ENCODE measurements at regions not wholly inside any gene's neighbourhood (a gene's known extent, or its start where the extent isn't known, plus 50 kb on each side); places are given as distances from the start of the nearest gene placed in this dataset.

GRCh38 chr7:51658684-51659083 lies 342.1 kb upstream of the COBL start:
- no peak for DNase-seq

- DNase-seq = peak in 7 of 14 donors; percentile 9 to 28 (median 20)
Observed at GRCh38 chr7:51647931-51648351, 331.3 kb upstream of the COBL start.

GRCh38 chr7:51647486-51647885 lies 330.9 kb upstream of the COBL start:
- DNase-seq = no peak

- no peak for DNase-seq
Observed at GRCh38 chr7:51645702-51646298, 329.2 kb upstream of the COBL start.

GRCh38 chr7:51645255-51645654 lies 328.6 kb upstream of the COBL start:
- no peak for DNase-seq

- DNase-seq = no peak
Observed at GRCh38 chr7:51644216-51644615, 327.6 kb upstream of the COBL start.

GRCh38 chr7:51640841-51641240 lies 324.2 kb upstream of the COBL start:
- DNase-seq = no peak

- no peak for DNase-seq
Observed at GRCh38 chr7:51639661-51640334, 323.2 kb upstream of the COBL start.

- no peak for DNase-seq
Observed at GRCh38 chr7:51636503-51636902, 319.9 kb upstream of the COBL start.

GRCh38 chr7:51635775-51636174 lies 319.2 kb upstream of the COBL start:
- no peak for DNase-seq

GRCh38 chr7:51634538-51634937 lies 317.9 kb upstream of the COBL start:
- DNase-seq = no peak

GRCh38 chr7:51634025-51634424 lies 317.4 kb upstream of the COBL start:
- DNase-seq = no peak

GRCh38 chr7:51633596-51633995 lies 317.0 kb upstream of the COBL start:
- DNase-seq = peak in 1 of 14 donors; percentile 32

GRCh38 chr7:51633006-51633405 lies 316.4 kb upstream of the COBL start:
- no peak for DNase-seq

GRCh38 chr7:51630933-51631332 lies 314.3 kb upstream of the COBL start:
- no peak for DNase-seq

- DNase-seq = no peak
Observed at GRCh38 chr7:51629206-51629605, 312.6 kb upstream of the COBL start.

GRCh38 chr7:51621956-51622355 lies 305.3 kb upstream of the COBL start:
- DNase-seq = no peak

- DNase-seq = peak in 1 of 14 donors; percentile 8
Observed at GRCh38 chr7:51620706-51621105, 304.1 kb upstream of the COBL start.

- DNase-seq = no peak
Observed at GRCh38 chr7:51619880-51620279, 303.3 kb upstream of the COBL start.

- no peak for DNase-seq
Observed at GRCh38 chr7:51617686-51618085, 301.1 kb upstream of the COBL start.

- DNase-seq = peak in 2 of 14 donors; percentile 37 to 47
Observed at GRCh38 chr7:51613911-51614357, 297.3 kb upstream of the COBL start.

- no peak for DNase-seq
Observed at GRCh38 chr7:51611937-51612336, 295.3 kb upstream of the COBL start.

GRCh38 chr7:51607447-51607846 lies 290.8 kb upstream of the COBL start:
- no peak for DNase-seq

- no peak for DNase-seq
Observed at GRCh38 chr7:51606601-51607154, 290.1 kb upstream of the COBL start.

All from C1 segment of cervical spinal cord (tissue), 14 donors.